Lower lobe of right lung (tissue), 2 donors: ENCODE measurements at regions not wholly inside any gene's neighbourhood (a gene's known extent, or its start where the extent isn't known, plus 50 kb on each side); places are given as distances from the start of the nearest gene placed in this dataset.

Experiments used
- ATAC-seq, 2 donors: fragments of 200-7000 bp; cut with Tn5 transposase; one replicate each; pipeline ENCODE4 v1.9.1; 2020 to 2022; ENCODE audit warnings: mild to moderate bottlenecking in 2 of 2, moderate library complexity in 2 of 2
- DNase-seq: peaks from one replicate; pipeline ENCODE4 v3.0.0-alpha.2; 2020
- H3K27ac ChIP-seq: fragments of 200-600 bp; one replicate; pipeline ENCODE4 v1.8.0; 2022
- H3K27me3 ChIP-seq: fragments of 200-600 bp; one replicate; pipeline ENCODE4 v1.8.0; 2022; ENCODE audit warnings: low read depth
- H3K36me3 ChIP-seq: fragments of 200-600 bp; one replicate; pipeline ENCODE4 v1.8.0; 2022; ENCODE audit warnings: mild to moderate bottlenecking
- H3K4me1 ChIP-seq: fragments of 200-600 bp; one replicate; pipeline ENCODE4 v1.8.0; 2022
- H3K4me3 ChIP-seq: fragments of 200-600 bp; one replicate; pipeline ENCODE4 v1.8.0; 2022; ENCODE audit warnings: mild to moderate bottlenecking
- H3K9me3 ChIP-seq: fragments of 200-600 bp; one replicate; pipeline ENCODE4 v1.8.0; 2022
- CTCF ChIP-seq: fragments of 200-600 bp; IDR thresholded peaks from one replicate; pipeline ENCODE4 v1.8.0; 2022; ENCODE audit warnings: antibody characterized with exemption, mild to moderate bottlenecking
- intact Hi-C: fragments of 100-400 bp; cut with DNase I; formaldehyde crosslinking; loops from one replicate; pipeline ENCODE4 v1.11.0; 2022
- donor health status: DM: no; HTN: yes; CAD: no; lungs with severe emphysema.

- Histone ChIP-seq H3K27me3 (no peaks in the 10 kb centered on the region), H3K4me1 (no peaks in the 10 kb centered on the region), H3K4me3 (no peak overlapping the region), H3K27ac (no peak overlapping the region), H3K36me3 (no peaks in the 10 kb centered on the region), H3K9me3 (no peaks in the 10 kb centered on the region)
- intact Hi-C loops = no loop called here
- ATAC-seq = no peak
- DNase-seq = no peak
- TF ChIP-seq CTCF = no peak
These were observed 87.2 kb upstream of the SOX13 start for GRCh38 chr1:203985676-203986075.

- H3K27me3 ChIP-seq = no peaks in the 10 kb centered on the region
- DNase-seq (no peak), ATAC-seq (no peak)
- no peaks in the 10 kb centered on the region for H3K4me1 ChIP-seq
- H3K27ac ChIP-seq = no peak overlapping the region
- no peak for TF ChIP-seq CTCF
- H3K4me3 ChIP-seq = no peak overlapping the region
- H3K9me3 ChIP-seq = no peaks in the 10 kb centered on the region
- intact Hi-C loops = no loop called here
- H3K36me3 ChIP-seq = no peaks in the 10 kb centered on the region
These were observed 85.9 kb upstream of the SOX13 start for GRCh38 chr1:203986887-203987461.

GRCh38 chr1:203990118-203990517, 82.8 kb upstream of the SOX13 start:
- no peaks in the 10 kb centered on the region for H3K4me1 ChIP-seq
- intact Hi-C loops = no loop called here
- no peak for ATAC-seq

GRCh38 chr1:203992440-203992839, 80.5 kb upstream of the SOX13 start:
- ATAC-seq = no peak
- H3K9me3 ChIP-seq = no peaks in the 10 kb centered on the region
- no peak overlapping the region for H3K4me3 ChIP-seq
- no peak for DNase-seq
- no peaks in the 10 kb centered on the region for H3K36me3 ChIP-seq
- no peak for TF ChIP-seq CTCF
- H3K27ac ChIP-seq = no peak overlapping the region
- intact Hi-C loops = no loop called here
- no peaks in the 10 kb centered on the region for H3K4me1 ChIP-seq
- peaks cover 4% of the 10 kb centered on the region for H3K27me3 ChIP-seq

More at GRCh38 chr1:203990118-203990517, 82.8 kb upstream of the SOX13 start:
- Histone ChIP-seq H3K4me3 (no peak overlapping the region), H3K27me3 (no peaks in the 10 kb centered on the region), H3K9me3 (no peaks in the 10 kb centered on the region), H3K36me3 (no peaks in the 10 kb centered on the region), H3K27ac (no peak overlapping the region)
- DNase-seq = no peak
- no peak for TF ChIP-seq CTCF

DNA sequence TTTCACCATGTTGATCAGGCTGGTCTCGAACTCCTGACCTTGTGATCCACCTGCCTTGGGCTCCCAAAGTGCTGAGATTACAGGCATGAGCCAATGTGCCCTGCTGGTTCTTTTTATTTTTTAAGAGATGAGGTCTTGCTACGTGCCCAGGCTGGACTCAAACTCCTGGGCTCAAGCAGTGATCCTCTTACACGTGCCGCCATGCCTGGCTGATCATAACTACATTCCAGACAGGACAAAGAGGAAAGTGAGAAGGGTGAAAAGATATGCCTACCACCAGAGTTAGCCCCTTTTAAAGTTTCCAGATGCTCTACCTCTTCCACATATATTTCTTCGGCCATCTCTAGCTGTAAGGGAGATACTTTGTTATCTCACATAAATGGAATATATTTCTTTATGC, 79.7 kb upstream of the SOX13 start:
- no peaks in the 10 kb centered on the region for H3K9me3 ChIP-seq
- no peaks in the 10 kb centered on the region for H3K36me3 ChIP-seq
- no peak for TF ChIP-seq CTCF
- no peak overlapping the region for H3K27ac ChIP-seq
- DNase-seq = no peak
- H3K4me3 ChIP-seq = no peak overlapping the region
- H3K27me3 ChIP-seq = peaks cover 4% of the 10 kb centered on the region
- no peak for ATAC-seq
- intact Hi-C loops = no loop called here
- H3K4me1 ChIP-seq = no peaks in the 10 kb centered on the region

- DNase-seq (no peak), ATAC-seq (no peak)
- no peak overlapping the region for H3K27ac ChIP-seq
These were observed 77.7 kb upstream of the SOX13 start for GRCh38 chr1:203995228-203995627.

More at GRCh38 chr1:203995228-203995627, 77.7 kb upstream of the SOX13 start:
- Histone ChIP-seq H3K4me1 (no peaks in the 10 kb centered on the region), H3K9me3 (no peaks in the 10 kb centered on the region), H3K36me3 (no peaks in the 10 kb centered on the region), H3K27me3 (peaks cover 4% of the 10 kb centered on the region), H3K4me3 (no peak overlapping the region)
- intact Hi-C loops = no loop called here
- TF ChIP-seq CTCF = no peak
